Right lobe of liver (tissue), 6 donors: ENCODE measurements at regions not wholly inside any gene's neighbourhood (a gene's known extent, or its start where the extent isn't known, plus 50 kb on each side); places are given as distances from the start of the nearest gene placed in this dataset.

Experiments used
- ATAC-seq, 4 donors: fragments of 200-7000 bp; cut with Tn5 transposase; one replicate each; pipeline ENCODE4 v1.9.1; 2020; ENCODE audit warnings: mild to moderate bottlenecking in 4 of 4, moderate library complexity in 4 of 4
- DNase-seq, 3 donors: peaks; one replicate each; pipeline ENCODE4 v3.0.0-alpha.2; 2020
- H3K27ac ChIP-seq, 3 donors: fragments of 200-600 bp; one replicate each; pipeline ENCODE4 v1.8.0; 2022
- H3K27me3 ChIP-seq, 2 donors: fragments of 200-600 bp; one replicate each; pipeline ENCODE4 v1.8.0; 2022
- H3K36me3 ChIP-seq, 4 donors: fragments of 200-600 bp; sonication (generic) in 1 of 4; one replicate each; pipeline versions ENCODE4 v1.5.1 to v1.8.0; 2017 to 2022; ENCODE audit warnings: control low read depth in 1 of 4
- H3K4me1 ChIP-seq, 4 donors: fragments of 200-600 bp; sonication (generic) in 1 of 4; one replicate each; pipeline versions ENCODE4 v1.5.1 to v1.8.0; 2017 to 2022; ENCODE audit warnings: control low read depth in 1 of 4
- H3K4me3 ChIP-seq, 3 donors: fragments of 200-600 bp; one replicate each; pipeline ENCODE4 v1.8.0; 2022
- H3K9me3 ChIP-seq, 4 donors: fragments of 200-600 bp; sonication (generic) in 1 of 4; one replicate each; pipeline versions ENCODE4 v1.5.1 to v1.8.0; 2017 to 2022; ENCODE audit warnings: control low read depth in 1 of 4
- CTCF ChIP-seq, 4 donors: fragments of 200-600 bp in 3 of 4; fragments of 450-650 bp in 1 of 4; IDR thresholded peaks; one replicate each; pipeline versions ENCODE4 v1.5.1 to v1.8.0; 2016 to 2022; ENCODE audit warnings: antibody characterized with exemption in 4 of 4, mild to moderate bottlenecking in 2 of 4
- POLR2A ChIP-seq: fragments of 450-650 bp; IDR thresholded peaks from one replicate; pipeline ENCODE4 v1.6.1; 2017; ENCODE audit warnings: antibody characterized with exemption, mild to moderate bottlenecking
- WGBS: methylation state at CpG from one replicate; pipeline ENCODE4 v1.1.6; 2018; ENCODE audit warnings: low coverage, low lambda C conversion rate; ENCODE audit not compliant: insufficient coverage; ENCODE audit errors: missing lambda C conversion rate; 5-methylcytosine and 5-hydroxymethylcytosine counted together
- intact Hi-C, 2 donors: fragments of 100-400 bp; cut with DNase I; formaldehyde crosslinking; loops; one replicate each; pipeline versions ENCODE4 v1.11.2 to v1.14.1; 2022
- donor health status: DM: no; HTN: yes; CAD: no.
- donor health status: DM: no; HTN: no; CAD: no.
- donor health status: DM: no; HTN: no; CAD: no.
- donor health status: DM: no; HTN: yes; CAD: no.
- donor health status: DM: no; HTN: yes; CAD: no.

GRCh38 chr4:135283934-135284333, 1082.3 kb upstream of the PABPC4L start:
- H3K36me3 ChIP-seq, result no peaks in the 10 kb centered on the region
- H3K27me3 ChIP-seq, result no peaks in the 10 kb centered on the region
- intact Hi-C loops, result no loop called here
- TF ChIP-seq POLR2A (no peak), CTCF (IDR thresholded peaks at IDR 0.05) (no peak)
- no peak for ATAC-seq
- no peaks in the 10 kb centered on the region for H3K9me3 ChIP-seq
- no peak overlapping the region for H3K27ac ChIP-seq
- no peak for DNase-seq
- H3K4me3 ChIP-seq, result no peak overlapping the region
- no peaks in the 10 kb centered on the region for H3K4me1 ChIP-seq

DNA sequence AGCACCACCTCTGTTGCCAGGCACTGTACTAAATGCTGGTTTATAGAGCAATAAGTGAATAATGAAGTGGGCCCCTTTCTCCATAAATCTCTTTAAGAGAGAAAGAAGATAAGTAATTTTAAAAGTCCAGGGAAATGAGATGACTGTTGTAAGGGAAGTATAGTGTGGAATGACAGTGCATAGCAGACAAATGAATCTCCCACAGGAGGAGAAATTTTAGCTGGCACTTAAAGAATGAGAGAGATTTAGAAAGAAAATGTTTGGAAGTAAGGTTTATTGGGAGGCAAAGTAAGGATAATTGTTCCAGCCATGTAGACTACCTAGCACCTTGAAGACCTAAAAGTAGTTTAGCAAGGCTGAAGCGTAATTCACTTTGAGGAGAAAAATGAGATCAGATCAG, 1081.1 kb upstream of the PABPC4L start:
- intact Hi-C loops, result no loop called here
- Histone ChIP-seq H3K36me3 (no peaks in the 10 kb centered on the region), H3K9me3 (no peaks in the 10 kb centered on the region), H3K4me1 (no peaks in the 10 kb centered on the region), H3K27me3 (no peaks in the 10 kb centered on the region), H3K27ac (no peak overlapping the region), H3K4me3 (no peak overlapping the region)
- TF ChIP-seq CTCF (IDR thresholded peaks at IDR 0.05) (no peak), POLR2A (no peak)
- ATAC-seq (no peak), DNase-seq (no peak)
- 63% methylated on average over 1 of the region's 1 CpG for WGBS

DNA sequence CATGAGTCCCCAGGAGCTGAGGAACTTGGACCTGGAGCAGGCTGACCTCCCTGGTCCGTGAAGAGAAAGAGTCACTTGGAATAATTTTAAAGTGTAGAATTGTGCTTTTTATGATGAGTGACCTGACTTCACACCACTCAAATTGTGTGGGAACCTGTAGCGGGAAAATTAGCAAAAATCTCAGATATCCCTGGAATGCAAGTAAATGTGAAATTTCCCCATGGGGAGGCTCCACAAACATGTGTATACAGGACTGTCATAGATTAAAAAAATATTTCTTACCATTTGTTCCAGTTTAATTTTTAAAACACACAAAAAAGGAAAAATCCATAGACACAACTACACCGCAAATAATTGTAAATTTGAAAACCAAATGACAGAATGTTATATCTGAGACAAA, 1079.6 kb upstream of the PABPC4L start:
- intact Hi-C loops, result no loop called here
- Histone ChIP-seq H3K9me3 (no peaks in the 10 kb centered on the region), H3K27me3 (no peaks in the 10 kb centered on the region), H3K4me3 (no peak overlapping the region), H3K4me1 (no peaks in the 10 kb centered on the region), H3K27ac (no peak overlapping the region), H3K36me3 (no peaks in the 10 kb centered on the region)
- DNase-seq (no peak), ATAC-seq (no peak)
- no peak for TF ChIP-seq POLR2A
- TF ChIP-seq CTCF (IDR thresholded peaks at IDR 0.05), result no peak
- 53% methylated on average over 3 of the region's 3 CpGs for WGBS

DNA sequence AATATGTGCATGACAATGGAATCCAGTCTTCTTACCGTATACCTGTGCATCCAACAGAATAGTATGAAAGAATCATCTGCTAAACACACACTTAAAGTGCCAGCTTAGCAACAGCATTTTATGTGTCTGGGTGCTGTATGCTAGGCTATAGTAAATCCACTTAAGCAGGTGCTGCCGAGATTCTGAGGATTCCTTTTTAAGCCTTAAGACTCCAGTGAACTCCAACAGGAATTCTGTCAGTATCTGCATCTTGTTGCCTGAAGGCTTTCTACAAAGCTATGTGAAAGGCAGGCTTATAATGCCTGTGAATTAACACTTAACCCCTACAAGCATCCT, 1076.4 kb upstream of the PABPC4L start:
- Histone ChIP-seq H3K4me3 (no peak overlapping the region), H3K27ac (no peak overlapping the region), H3K27me3 (no peaks in the 10 kb centered on the region), H3K9me3 (peaks cover 0 to 5% (median 0%) of the 10 kb centered on the region in 4 donors), H3K36me3 (no peaks in the 10 kb centered on the region), H3K4me1 (no peaks in the 10 kb centered on the region)
- intact Hi-C loops, result no loop called here
- WGBS, result 71% methylated on average over 2 of the region's 2 CpGs
- DNase-seq, result no peak
- no peak for TF ChIP-seq POLR2A
- no peak for TF ChIP-seq CTCF (IDR thresholded peaks at IDR 0.05)
- no peak for ATAC-seq
